HG03575 (cell line): ENCODE measurements at regions not wholly inside any gene's neighbourhood (a gene's known extent, or its start where the extent isn't known, plus 50 kb on each side); places are given as distances from the start of the nearest gene placed in this dataset.

ENCODE experiments used
- ATAC-seq: cut with Tn5 transposase; IDR thresholded peaks from one replicate; pipeline ENCODE4 v1.9.1; 2021; ENCODE audit not compliant: unreplicated experiment, insufficient number of reproducible peaks, low FRiP score; ENCODE audit errors: extremely low read depth

- ATAC-seq, result no peak
Measured at GRCh38 chr2:7966032-7966431, 715.8 kb upstream of the ID2 start.

DNA sequence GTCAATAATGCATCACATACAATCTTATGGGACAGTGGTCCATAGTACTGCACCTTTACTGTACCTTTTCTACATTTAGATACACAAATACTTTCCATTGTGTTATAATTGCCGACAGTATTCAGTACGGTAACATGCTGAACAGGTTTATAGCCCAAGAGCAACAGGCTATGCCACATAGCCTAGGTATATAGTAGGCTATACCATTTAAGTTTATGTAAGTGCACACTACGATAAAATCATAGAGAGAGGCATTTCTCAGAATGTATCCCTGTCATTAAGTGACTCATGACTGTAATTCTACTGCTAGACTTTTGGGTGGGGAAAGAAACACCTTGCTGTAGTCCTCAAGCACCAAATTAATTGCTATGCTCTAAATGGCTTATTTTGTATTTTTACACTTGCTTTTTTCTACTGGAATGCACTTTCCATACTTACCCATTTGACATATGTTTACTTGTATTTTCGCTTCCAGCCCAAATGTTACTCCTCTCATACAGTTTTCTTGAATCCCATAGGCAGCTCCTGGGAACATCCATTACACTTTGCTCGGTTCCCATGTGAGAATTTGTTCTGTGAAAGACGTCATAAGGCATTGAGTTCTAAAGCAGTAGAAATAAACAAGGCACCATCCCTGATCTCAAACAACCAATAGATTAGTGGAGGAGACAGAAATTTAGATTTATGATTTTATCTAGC lies 714.0 kb upstream of the ID2 start:
- no peak for ATAC-seq

DNA sequence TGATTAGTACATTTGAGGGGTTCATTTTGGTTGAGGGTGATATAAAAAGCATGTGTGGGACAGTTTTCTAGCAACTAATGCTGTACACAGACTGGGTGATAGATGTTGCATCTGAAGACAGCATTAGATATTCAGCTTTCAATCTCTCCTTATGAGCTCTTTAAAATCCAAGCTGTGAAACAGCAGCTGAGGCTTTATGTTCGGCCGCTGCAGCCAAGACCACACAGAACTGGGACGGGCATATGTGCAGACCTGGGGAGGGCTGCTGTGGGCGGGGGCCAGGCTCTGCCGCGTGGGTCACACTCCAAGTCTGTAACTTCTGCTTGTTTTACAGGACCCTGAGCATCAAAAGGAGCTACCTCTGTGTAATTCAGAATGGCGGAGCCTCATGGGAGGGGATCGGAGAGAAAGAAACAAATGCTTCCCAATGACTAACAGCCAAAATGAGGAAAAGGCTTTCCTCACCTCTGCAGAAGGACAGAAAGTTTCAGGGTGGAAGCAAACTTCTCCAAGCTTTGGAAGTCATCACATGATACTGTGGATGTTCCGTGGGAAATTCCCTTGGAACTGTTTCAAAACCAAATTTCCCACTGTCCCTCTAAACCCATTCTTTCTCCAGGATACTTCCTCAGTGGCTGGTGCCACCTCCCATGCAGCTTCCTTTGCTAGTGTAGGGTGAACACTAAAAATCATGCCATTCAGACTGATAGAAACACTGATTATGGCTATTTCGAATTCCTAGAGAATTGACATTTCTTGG lies 711.9 kb upstream of the ID2 start:
- no peak for ATAC-seq

- no peak for ATAC-seq
Measured at GRCh38 chr2:7971248-7971647, 710.6 kb upstream of the ID2 start.

DNA sequence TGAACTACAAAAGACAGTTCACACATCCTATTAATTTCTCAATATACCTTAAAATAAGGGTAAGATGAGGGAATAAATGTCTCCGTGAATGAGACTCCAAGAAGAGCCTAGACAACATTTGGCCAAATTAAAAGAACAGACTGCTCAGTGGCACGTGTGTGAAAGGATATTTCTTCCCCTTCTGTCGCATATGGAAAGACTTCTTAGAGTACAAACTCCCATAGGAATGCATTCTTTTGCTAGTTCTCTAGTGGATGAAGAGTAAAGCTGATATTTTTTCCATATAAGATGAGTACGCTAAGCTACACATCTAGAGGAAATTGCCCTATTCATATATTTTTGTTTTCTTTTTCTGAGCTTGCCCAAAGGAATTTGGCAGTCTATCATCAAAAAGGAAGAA lies 710.0 kb upstream of the ID2 start:
- ATAC-seq, result no peak

DNA sequence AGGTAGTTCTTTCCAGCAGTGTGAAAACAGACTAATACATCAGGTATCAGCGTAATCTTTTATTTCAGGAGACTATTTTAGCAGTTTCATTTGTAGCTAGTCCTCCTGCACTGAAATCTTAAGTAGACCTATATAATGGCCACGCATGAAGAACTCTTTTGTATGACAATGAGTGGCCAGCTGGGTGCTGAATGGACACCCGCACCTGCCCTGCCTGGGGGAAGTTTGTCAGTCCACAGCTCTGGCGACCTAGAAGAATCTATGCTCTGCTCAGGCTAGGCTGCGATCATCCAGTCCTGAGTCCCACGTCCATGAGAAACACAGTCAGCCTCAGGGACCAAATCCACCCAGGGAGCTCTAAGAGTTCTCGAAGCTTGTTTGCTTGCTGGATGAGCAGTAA lies 709.2 kb upstream of the ID2 start:
- no peak for ATAC-seq

GRCh38 chr2:7973801-7974480 lies 707.9 kb upstream of the ID2 start:
- ATAC-seq, result no peak

DNA sequence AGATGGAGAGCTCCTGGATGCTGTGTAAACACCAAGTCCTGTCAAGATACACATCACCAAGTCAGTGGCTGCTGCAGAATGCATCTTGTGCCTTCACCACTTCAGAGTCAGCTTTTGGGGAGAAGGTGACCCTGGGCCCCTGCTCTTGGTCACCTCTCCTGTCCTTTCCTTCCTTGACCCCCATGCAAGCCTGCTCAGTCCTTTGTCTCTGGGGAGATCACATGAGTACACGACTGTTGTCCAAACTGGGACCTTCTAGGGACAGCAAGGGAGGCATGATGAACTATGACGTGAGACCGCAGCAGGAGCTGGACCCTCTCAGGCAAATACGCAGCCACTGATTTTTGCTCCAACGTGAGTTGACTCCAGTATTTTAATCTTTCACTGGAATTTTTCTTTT lies 706.9 kb upstream of the ID2 start:
- ATAC-seq, result no peak

GRCh38 chr2:7976206-7976605 lies 705.6 kb upstream of the ID2 start:
- no peak for ATAC-seq

GRCh38 chr2:7977981-7978380 lies 703.9 kb upstream of the ID2 start:
- ATAC-seq, result no peak

DNA sequence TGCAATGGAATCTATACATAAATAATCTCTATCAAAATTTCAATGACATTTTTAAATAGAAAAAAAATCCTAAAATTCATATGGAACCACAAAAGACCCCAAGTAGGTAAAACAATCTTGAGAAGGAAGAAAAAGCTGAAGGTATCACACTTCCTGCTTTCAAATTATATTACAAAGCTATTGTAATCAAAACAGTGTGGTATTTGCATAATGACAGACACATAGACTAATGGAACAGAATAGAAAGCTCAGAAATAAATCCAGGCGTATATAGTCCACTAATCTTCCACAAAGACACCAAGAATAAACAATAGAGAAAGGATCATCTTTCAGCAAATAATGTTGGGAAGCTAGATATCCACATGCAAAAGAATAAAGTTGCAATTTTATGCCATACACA lies 699.8 kb upstream of the ID2 start:
- ATAC-seq, result no peak

GRCh38 chr2:7983451-7983850 lies 698.4 kb upstream of the ID2 start:
- ATAC-seq, result no peak

- no peak for ATAC-seq
Measured at GRCh38 chr2:7983912-7984311, 697.9 kb upstream of the ID2 start.

GRCh38 chr2:7984693-7985353 lies 697.0 kb upstream of the ID2 start:
- no peak for ATAC-seq

DNA sequence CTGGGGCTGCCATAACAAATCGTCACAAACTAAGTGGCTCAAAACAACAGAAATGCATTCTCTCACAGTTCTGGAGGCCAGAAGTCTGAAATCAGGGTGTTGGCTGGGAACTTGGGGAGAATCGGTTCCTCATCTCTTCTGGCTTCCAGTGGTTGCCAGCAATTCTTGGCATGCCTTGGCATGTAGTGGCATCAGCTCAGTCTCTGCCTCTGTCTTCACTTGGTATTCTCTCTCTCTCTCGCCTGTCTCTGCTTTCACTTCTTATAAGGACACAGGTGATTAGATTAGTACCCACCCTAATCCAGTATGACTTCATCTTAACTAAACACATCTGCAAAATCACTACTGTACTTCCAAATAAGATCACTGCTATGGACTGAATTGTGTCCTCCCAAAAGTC lies 695.4 kb upstream of the ID2 start:
- no peak for ATAC-seq

DNA sequence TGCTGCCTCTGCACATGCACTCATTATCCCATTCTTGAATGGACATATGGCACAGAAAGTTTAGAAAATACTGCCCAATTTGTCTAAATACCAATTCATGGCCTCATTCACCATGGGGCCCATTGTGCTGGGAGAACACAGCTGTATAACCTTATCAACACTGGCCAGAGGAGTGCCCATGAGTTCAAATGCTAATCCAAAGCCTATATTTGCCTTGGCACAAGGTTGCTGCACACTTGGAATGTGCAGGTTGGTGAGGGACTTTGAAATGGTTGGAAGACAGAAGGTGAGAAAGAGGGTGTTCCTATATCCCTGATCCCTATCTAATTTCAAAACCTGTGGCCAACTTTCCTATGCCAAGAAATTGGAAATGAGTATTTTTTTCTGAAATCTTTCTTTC lies 693.9 kb upstream of the ID2 start:
- ATAC-seq, result no peak

GRCh38 chr2:7988440-7988839 lies 693.4 kb upstream of the ID2 start:
- ATAC-seq, result no peak

- ATAC-seq, result no peak
Measured at GRCh38 chr2:7989823-7990222, 692.0 kb upstream of the ID2 start.

DNA sequence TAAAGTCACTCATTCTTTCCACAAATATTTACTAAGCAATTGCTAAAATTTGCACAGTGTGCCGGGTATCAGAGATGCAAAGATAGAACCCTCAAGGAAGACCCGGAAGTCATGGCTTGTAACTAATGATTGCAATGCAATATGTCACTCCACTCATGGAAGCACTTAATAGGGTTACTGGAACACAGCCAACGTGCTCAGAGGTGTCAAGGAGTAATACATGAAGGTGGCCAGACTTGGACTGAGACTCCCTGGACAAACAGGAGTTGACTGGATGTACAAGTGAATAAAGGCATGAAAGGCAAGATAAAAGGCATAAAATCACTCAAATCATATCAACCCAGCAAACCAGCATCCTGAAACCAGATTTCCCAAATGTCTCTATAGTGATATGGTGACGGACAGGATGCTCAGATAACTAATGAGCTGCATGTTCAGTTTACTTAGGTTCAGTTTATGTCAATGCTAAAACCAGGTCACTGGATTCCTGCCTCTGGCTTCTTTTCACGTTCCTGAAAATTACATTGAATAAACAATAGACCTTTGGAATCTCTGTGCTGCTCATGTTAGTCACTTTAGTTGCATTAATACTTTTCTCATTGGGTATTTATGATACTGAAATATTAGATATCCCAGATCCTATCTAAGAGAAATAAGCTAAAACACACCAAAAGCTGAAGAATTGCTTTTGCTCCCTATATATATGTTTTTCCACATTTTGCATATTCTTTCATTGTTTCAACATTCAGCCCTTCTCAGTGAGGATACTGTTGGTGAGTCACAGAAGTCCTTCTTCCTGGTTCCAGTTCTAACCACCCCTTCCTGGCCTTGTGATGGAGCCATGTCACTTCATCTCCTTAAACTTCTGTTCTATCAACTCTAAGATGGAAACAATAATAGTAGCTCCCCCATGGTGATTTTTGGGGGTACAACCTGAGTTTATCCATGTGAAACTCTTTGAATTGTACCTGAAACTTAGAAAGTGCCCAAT lies 688.9 kb upstream of the ID2 start:
- ATAC-seq, result no peak
